Mesothelial cell of epicardium (in vitro differentiated cells): ENCODE measurements at regions not wholly inside any gene's neighbourhood (a gene's known extent, or its start where the extent isn't known, plus 50 kb on each side); places are given as distances from the start of the nearest gene placed in this dataset.

Source experiments
- DNase-seq, 2 experiments: peaks; one replicate each; pipeline ENCODE4 v3.0.0; 2021; ENCODE audit warnings: low spot score in 2 of 2; ENCODE audit not compliant: unreplicated experiment in 2 of 2
- H3K27ac Mint-ChIP-seq: 2 replicates; pipeline ENCODE4 v1.8.0; 2021; ENCODE audit warnings: mixed read lengths
- H3K27me3 Mint-ChIP-seq: 2 replicates; pipeline ENCODE4 v1.8.0; 2021; ENCODE audit warnings: low read depth, mixed read lengths
- H3K36me3 Mint-ChIP-seq: 2 replicates; pipeline ENCODE4 v1.8.0; 2021; ENCODE audit warnings: mixed read lengths
- H3K4me1 Mint-ChIP-seq: 2 replicates; pipeline ENCODE4 v1.8.0; 2021; ENCODE audit warnings: mixed read lengths
- H3K4me3 Mint-ChIP-seq: 2 replicates; pipeline ENCODE4 v1.8.0; 2021; ENCODE audit warnings: mild to moderate bottlenecking, moderate library complexity, mixed read lengths
- H3K9me3 Mint-ChIP-seq: 2 replicates; pipeline ENCODE4 v1.8.0; 2021; ENCODE audit warnings: mixed read lengths
- CTCF ChIP-seq: fragments of 200-600 bp; sonication (generic); IDR thresholded peaks from one replicate; pipeline ENCODE4 v1.5.0; 2021; ENCODE audit warnings: antibody characterized with exemption; ENCODE audit not compliant: unreplicated experiment

GRCh38 chr7:137086896-137087295 is 218.4 kb downstream of the CHRM2 start:
- H3K27me3 Mint-ChIP-seq = no peaks in the 10 kb centered on the region
- H3K4me1 Mint-ChIP-seq = peaks cover 20% of the 10 kb centered on the region
- H3K27ac Mint-ChIP-seq = peak overlapping the region; percentile 24
- H3K4me3 Mint-ChIP-seq = no peak overlapping the region
- H3K36me3 Mint-ChIP-seq = peaks cover 5% of the 10 kb centered on the region
- no peak for DNase-seq
- TF ChIP-seq CTCF = no peak
- peaks cover 3% of the 10 kb centered on the region for H3K9me3 Mint-ChIP-seq

- no peak for DNase-seq
- H3K4me3 Mint-ChIP-seq = no peak overlapping the region
- peaks cover 22% of the 10 kb centered on the region for H3K4me1 Mint-ChIP-seq
- H3K36me3 Mint-ChIP-seq = peaks cover 5% of the 10 kb centered on the region
- H3K27me3 Mint-ChIP-seq = no peaks in the 10 kb centered on the region
- peaks cover 3% of the 10 kb centered on the region for H3K9me3 Mint-ChIP-seq
- no peak overlapping the region for H3K27ac Mint-ChIP-seq
- TF ChIP-seq CTCF = no peak
These were observed 216.3 kb downstream of the CHRM2 start for GRCh38 chr7:137084607-137085380.

- no peak for DNase-seq
- peaks cover 4% of the 10 kb centered on the region for H3K9me3 Mint-ChIP-seq
- no peak for TF ChIP-seq CTCF
- H3K36me3 Mint-ChIP-seq = no peaks in the 10 kb centered on the region
- H3K4me1 Mint-ChIP-seq = peaks cover 19% of the 10 kb centered on the region
- no peaks in the 10 kb centered on the region for H3K27me3 Mint-ChIP-seq
- H3K27ac Mint-ChIP-seq = no peak overlapping the region
- H3K4me3 Mint-ChIP-seq = no peak overlapping the region
These were observed 213.9 kb downstream of the CHRM2 start for GRCh38 chr7:137082391-137082790.

DNA sequence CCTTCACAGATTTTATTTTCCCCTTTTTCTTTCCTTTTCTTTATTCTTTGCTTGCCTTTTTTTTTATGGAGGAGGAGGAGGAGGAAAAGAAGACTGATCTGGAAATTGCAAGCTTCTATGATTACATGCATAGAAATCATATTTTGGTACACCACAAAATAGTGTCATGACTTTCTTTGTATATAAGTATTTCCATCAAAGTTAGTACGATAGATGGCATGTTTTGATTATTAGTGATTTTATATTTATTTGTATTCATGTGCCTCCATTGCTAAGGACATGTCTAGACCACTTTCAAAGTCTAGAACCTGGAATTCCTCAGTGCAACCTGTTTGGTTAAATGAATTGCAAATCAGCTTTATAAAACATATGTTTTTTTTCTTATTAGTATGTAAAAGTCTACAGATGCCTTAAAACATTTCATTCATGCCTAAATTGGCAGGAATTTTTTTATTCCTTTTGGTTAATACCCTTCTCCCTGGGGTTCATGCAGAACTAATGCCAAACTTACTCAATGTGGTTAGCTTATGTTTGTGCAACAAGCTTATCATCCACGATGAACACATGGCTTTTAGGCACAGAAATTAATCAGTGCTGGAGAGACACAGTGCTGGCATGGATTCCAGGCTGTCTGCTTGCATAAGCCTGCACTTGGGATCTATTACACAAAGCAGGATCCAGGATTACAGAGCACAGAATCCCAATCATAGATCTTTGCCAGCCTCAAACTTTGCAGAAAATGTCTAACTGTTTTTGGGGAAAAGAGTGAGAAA is 213.1 kb downstream of the CHRM2 start:
- Mint-ChIP-seq H3K27me3 (no peaks in the 10 kb centered on the region), H3K4me1 (peaks cover 21% of the 10 kb centered on the region), H3K9me3 (peaks cover 4% of the 10 kb centered on the region), H3K36me3 (no peaks in the 10 kb centered on the region), H3K4me3 (no peak overlapping the region), H3K27ac (peak overlapping the region; percentile 65)
- no peak for DNase-seq
- no peak for TF ChIP-seq CTCF

DNA sequence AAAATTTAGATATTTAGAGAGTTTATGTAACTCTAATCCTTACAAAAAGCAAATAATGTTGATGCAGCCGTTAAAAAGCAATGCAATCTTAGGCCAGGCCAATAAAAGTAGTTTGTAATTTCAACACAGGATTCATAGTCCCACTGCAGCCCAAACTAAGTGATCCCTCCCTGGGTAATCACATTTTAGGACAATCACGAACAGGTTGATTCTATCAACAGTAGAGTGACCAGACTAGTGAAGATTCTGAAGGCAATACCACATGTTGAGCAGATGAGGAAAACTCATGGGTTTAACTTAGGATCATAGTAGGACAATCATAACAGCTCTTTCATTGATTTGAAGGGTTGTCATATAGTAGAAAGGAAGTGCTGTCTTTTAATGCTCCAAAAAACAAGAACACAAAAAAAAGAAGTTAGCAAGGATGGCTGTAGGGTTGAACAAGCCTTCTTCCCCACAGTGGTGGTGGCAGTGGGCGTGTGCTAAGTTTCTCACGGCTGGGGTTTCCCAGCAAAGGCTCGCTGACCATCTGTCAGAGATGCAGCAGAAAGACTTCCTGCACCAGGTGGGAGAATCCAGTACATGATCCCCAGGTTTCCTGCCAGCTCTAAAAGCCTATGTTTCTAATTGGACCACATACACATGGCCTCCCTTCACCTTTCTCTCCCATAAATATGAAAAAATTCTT is 212.2 kb downstream of the CHRM2 start:
- no peak overlapping the region for H3K4me3 Mint-ChIP-seq
- H3K27me3 Mint-ChIP-seq = no peaks in the 10 kb centered on the region
- DNase-seq = no peak
- no peak overlapping the region for H3K27ac Mint-ChIP-seq
- H3K9me3 Mint-ChIP-seq = peaks cover 4% of the 10 kb centered on the region
- no peak for TF ChIP-seq CTCF
- H3K4me1 Mint-ChIP-seq = peaks cover 19% of the 10 kb centered on the region
- no peaks in the 10 kb centered on the region for H3K36me3 Mint-ChIP-seq
